Endothelial cell (in vitro differentiated cells): ENCODE measurements at regions not wholly inside any gene's neighbourhood (a gene's known extent, or its start where the extent isn't known, plus 50 kb on each side); places are given as distances from the start of the nearest gene placed in this dataset.

ENCODE experiments used
- DNase-seq: peaks from one replicate; pipeline ENCODE4 v3.0.0; 2021; ENCODE audit warnings: low spot score
- H3K27ac Mint-ChIP-seq: one replicate; pipeline ENCODE4 v1.8.0; 2021; ENCODE audit warnings: mixed read lengths, inconsistent platforms; ENCODE audit not compliant: unreplicated experiment
- H3K27me3 Mint-ChIP-seq: one replicate; pipeline ENCODE4 v1.8.0; 2021; ENCODE audit warnings: mild to moderate bottlenecking, moderate library complexity, mixed read lengths, inconsistent platforms; ENCODE audit not compliant: unreplicated experiment
- H3K36me3 Mint-ChIP-seq: one replicate; pipeline ENCODE4 v1.8.0; 2021; ENCODE audit warnings: mild to moderate bottlenecking, low read depth, mixed read lengths, inconsistent platforms; ENCODE audit not compliant: unreplicated experiment
- H3K4me1 Mint-ChIP-seq: one replicate; pipeline ENCODE4 v1.8.0; 2021; ENCODE audit warnings: mild to moderate bottlenecking, mixed read lengths, inconsistent platforms; ENCODE audit not compliant: unreplicated experiment
- H3K4me3 Mint-ChIP-seq: one replicate; pipeline ENCODE4 v1.8.0; 2021; ENCODE audit warnings: mild to moderate bottlenecking, mixed read lengths, inconsistent platforms; ENCODE audit not compliant: unreplicated experiment
- H3K9me3 Mint-ChIP-seq: one replicate; pipeline ENCODE4 v1.8.0; 2021; ENCODE audit warnings: mixed read lengths, inconsistent platforms; ENCODE audit not compliant: unreplicated experiment
- TF ChIP-seq, protein P1 (sequence below): fragments of 200-600 bp; sonication (generic); IDR thresholded peaks from one replicate; pipeline ENCODE4 v1.5.0; 2021; ENCODE audit warnings: antibody characterized with exemption; ENCODE audit not compliant: unreplicated experiment

DNA sequence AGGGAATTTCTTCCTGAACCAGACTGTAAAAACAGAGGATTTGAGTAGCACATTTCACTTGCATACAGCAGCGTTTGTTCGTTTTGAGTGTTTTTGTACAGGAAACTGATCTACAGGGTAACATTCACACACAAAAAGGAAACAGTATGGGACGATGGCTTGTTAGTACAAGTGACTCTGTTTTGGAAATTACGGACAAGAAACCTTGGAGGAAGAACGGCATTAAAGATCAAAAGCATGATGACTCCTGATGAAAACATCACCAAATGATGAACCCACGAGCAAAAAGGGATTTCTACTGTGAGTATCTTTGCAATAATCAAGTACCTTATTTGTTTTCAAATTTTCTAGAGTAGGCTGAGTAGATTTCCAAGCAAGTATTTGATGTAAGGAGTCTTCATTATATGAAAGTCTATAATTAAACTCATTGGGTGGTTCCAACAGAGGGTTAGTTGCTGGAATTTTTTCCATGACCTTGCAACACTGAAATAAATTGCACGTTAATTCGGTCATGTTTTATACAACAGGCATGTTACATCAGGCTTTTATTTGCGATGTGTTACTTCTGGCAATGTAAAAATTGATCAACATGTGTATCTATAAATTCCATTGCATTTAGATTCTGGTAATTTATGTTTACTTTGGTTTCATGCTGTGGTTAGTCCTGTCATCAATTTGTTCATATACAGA, 76.7 kb upstream of the KCNK2 start:
- H3K36me3 Mint-ChIP-seq, result no peaks in the 10 kb centered on the region
- H3K27me3 Mint-ChIP-seq, result no peaks in the 10 kb centered on the region
- no peaks in the 10 kb centered on the region for H3K4me1 Mint-ChIP-seq
- DNase-seq, result no peak
- H3K4me3 Mint-ChIP-seq, result no peak overlapping the region
- no peaks in the 10 kb centered on the region for H3K9me3 Mint-ChIP-seq
- TF ChIP-seq, protein P1, sequence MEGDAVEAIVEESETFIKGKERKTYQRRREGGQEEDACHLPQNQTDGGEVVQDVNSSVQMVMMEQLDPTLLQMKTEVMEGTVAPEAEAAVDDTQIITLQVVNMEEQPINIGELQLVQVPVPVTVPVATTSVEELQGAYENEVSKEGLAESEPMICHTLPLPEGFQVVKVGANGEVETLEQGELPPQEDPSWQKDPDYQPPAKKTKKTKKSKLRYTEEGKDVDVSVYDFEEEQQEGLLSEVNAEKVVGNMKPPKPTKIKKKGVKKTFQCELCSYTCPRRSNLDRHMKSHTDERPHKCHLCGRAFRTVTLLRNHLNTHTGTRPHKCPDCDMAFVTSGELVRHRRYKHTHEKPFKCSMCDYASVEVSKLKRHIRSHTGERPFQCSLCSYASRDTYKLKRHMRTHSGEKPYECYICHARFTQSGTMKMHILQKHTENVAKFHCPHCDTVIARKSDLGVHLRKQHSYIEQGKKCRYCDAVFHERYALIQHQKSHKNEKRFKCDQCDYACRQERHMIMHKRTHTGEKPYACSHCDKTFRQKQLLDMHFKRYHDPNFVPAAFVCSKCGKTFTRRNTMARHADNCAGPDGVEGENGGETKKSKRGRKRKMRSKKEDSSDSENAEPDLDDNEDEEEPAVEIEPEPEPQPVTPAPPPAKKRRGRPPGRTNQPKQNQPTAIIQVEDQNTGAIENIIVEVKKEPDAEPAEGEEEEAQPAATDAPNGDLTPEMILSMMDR, result no peak
- no peak overlapping the region for H3K27ac Mint-ChIP-seq

DNA sequence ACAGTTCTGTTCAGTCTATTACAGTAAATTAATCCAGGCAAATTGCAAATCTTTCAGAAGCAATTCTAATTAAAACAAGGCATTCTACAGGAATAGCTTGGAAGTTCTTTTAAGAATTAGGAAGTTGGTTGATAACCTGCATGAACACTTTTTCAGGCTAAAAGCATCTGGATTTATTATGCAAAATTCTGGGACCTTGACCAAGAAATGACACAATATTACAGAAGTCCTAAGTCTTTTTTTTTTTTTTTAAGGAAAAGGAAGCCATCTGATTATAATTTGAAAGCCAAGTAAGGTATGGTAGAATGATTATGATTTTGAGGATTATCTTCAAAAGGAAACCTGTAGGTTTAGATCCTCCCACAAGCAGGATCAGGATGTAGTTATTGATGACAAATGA, 74.7 kb upstream of the KCNK2 start:
- TF ChIP-seq, protein P1, result no peak
- Mint-ChIP-seq H3K27ac (no peak overlapping the region), H3K36me3 (no peaks in the 10 kb centered on the region), H3K4me3 (no peak overlapping the region), H3K4me1 (no peaks in the 10 kb centered on the region), H3K9me3 (no peaks in the 10 kb centered on the region), H3K27me3 (no peaks in the 10 kb centered on the region)
- no peak for DNase-seq

DNA sequence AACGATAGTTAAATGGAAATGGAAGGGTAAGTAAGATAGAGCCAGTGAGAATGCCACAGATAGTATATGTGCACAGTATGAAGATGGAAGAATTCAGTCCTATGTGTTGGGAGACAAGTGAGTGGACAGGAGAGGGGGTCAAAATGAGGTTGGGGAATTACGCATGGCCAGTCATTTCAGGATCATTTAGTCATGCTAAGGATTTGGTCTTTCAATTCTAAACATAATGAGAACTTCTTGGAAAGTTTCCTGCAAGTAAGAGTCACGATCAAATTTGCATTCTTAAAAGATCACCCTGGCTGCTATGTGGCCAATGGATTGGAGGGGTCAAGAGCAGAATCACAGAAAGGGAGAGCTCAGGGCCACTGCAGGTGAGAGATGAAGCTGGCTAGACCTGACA, 64.0 kb upstream of the KCNK2 start:
- Mint-ChIP-seq H3K4me1 (no peaks in the 10 kb centered on the region), H3K27ac (no peak overlapping the region)

DNA sequence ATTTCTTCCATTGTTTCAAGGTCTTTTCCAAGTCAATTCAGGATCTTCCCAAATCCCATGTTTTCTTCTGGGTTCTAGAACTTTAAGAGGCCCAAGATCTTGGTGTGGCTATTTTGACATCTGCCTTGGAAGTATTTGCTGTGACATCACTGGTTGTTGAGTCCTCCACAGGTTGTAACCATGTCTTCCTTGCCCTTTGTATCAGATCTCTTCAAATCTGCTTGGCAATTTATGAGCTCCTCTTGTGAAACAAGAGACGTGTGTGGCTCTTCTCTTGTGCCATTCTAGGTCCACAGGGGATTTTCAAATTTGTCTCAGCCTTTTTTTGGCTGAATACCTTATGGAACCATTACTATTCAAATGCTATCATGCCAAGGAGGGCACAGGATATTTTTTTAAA, 60.3 kb upstream of the KCNK2 start:
- TF ChIP-seq, protein P1, result no peak
- DNase-seq, result no peak
- H3K27ac Mint-ChIP-seq, result no peak overlapping the region
- no peaks in the 10 kb centered on the region for H3K4me1 Mint-ChIP-seq
- no peak overlapping the region for H3K4me3 Mint-ChIP-seq
- H3K27me3 Mint-ChIP-seq, result no peaks in the 10 kb centered on the region
- no peaks in the 10 kb centered on the region for H3K36me3 Mint-ChIP-seq
- no peaks in the 10 kb centered on the region for H3K9me3 Mint-ChIP-seq

More for the DNA sequence above, 64.0 kb upstream of the KCNK2 start:
- Mint-ChIP-seq H3K4me3 (no peak overlapping the region), H3K36me3 (no peaks in the 10 kb centered on the region), H3K27me3 (no peaks in the 10 kb centered on the region), H3K9me3 (no peaks in the 10 kb centered on the region)
- no peak for DNase-seq
- TF ChIP-seq, protein P1, result no peak

DNA sequence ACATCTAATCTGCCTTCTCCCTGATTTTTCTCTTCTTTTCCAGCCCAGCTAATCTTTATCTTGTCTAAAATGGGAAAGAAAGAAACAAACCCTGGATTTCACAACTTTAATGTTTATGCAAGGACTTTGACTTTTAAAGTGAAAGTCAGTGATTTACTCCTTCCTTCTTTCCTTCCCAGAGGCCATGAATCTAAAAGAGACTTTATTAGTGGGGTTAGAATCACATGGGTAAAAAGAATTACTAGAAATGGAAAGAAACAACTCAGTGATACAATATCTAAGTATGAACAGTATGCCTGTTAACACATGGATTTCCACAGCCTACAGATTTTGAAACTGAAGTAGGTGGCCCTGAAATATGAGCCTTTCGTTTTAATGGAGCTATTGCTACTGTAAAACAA, 59.8 kb upstream of the KCNK2 start:
- Mint-ChIP-seq H3K4me1 (no peaks in the 10 kb centered on the region), H3K36me3 (no peaks in the 10 kb centered on the region), H3K4me3 (no peak overlapping the region), H3K27me3 (no peaks in the 10 kb centered on the region), H3K9me3 (no peaks in the 10 kb centered on the region), H3K27ac (no peak overlapping the region)
- TF ChIP-seq, protein P1, result no peak
- no peak for DNase-seq
